GM12878 (cell line): ENCODE measurements at regions not wholly inside any gene's neighbourhood (a gene's known extent, or its start where the extent isn't known, plus 50 kb on each side); places are given as distances from the start of the nearest gene placed in this dataset.

Source experiments
- ATAC-seq: fragments of 200-7000 bp; cut with Tn5 transposase; 3 replicates; pipeline ENCODE4 v1.9.1; 2020; ENCODE audit warnings: mild to moderate bottlenecking, moderate library complexity
- BruUV-seq: library from RNA; stranded (reverse); fragments of 400-500 nt; replicated peaks from 2 replicates; lab custom pipeline; 2021; lab: Mats Ljungman, UMichigan
- CTCF ChIA-PET: fragments of 300-600 bp; sonication (Branson Sonifier 250); formaldehyde crosslinking; extraction: SDS; loops from one replicate; lab custom pipeline; 2021; ENCODE audit warnings: inconsistent platforms; lab: Yijun Ruan, JAX
- POLR2A ChIA-PET: fragments of 350-600 bp; formaldehyde crosslinking; extraction: SDS; loops from one replicate; lab custom pipeline; 2021; ENCODE audit warnings: inconsistent platforms; lab: Charles Lee
- RAD21 ChIA-PET: fragments of 300-600 bp; sonication (Branson Sonifier 250); formaldehyde crosslinking; loops from one replicate; lab custom pipeline; 2023; ENCODE audit warnings: antibody characterized with exemption; ENCODE audit not compliant: unreplicated experiment; lab: Charles Lee
- SMC1A ChIA-PET: fragments of 300-600 bp; sonication (Branson Sonifier 250); formaldehyde crosslinking; loops from one replicate; lab custom pipeline; 2023; ENCODE audit not compliant: unreplicated experiment, uncharacterized antibody; lab: Charles Lee
- DNase-seq: peaks from one replicate; pipeline ENCODE4 v3.0.0-alpha.2; 2011; ENCODE audit warnings: low read depth, low spot score
- FAIRE-seq: peaks from 3 replicates; lab custom pipeline; 2011; peaks lifted over from hg19 to GRCh38; lab: Jason Lieb, UNC
- H2AFZ ChIP-seq: 2 replicates; pipeline ENCODE4 v1.6.0; 2011; ENCODE audit warnings: low read depth, low read length, control low read depth; ENCODE audit not compliant: control insufficient read depth
- H3K27ac ChIP-seq: 2 replicates; pipeline ENCODE4 v1.5.1; 2011; ENCODE audit warnings: control low read depth; ENCODE audit not compliant: control insufficient read depth, insufficient read depth
- H3K27me3 ChIP-seq, 2 experiments: replicated peaks in 1 of 2; 2 replicates each; pipeline versions ENCODE4 v1.6.0 to v1.6.1; 2011; ENCODE audit warnings: low read length in 1 of 2; ENCODE audit not compliant: control insufficient read depth in 2 of 2, insufficient read depth in 2 of 2
- H3K36me3 ChIP-seq, 2 experiments: 2 replicates each; pipeline ENCODE4 v1.5.1; 2011; ENCODE audit warnings: low read length in 1 of 2; ENCODE audit not compliant: control insufficient read depth in 2 of 2, insufficient read depth in 2 of 2
- H3K4me1 ChIP-seq: 2 replicates; pipeline ENCODE4 v1.6.1; 2011; ENCODE audit warnings: mild to moderate bottlenecking, low read length, moderate library complexity, mixed read lengths; ENCODE audit not compliant: control insufficient read depth, insufficient read depth
- H3K4me2 ChIP-seq: 2 replicates; pipeline ENCODE4 v1.6.0; 2011; ENCODE audit warnings: control low read depth; ENCODE audit not compliant: control insufficient read depth, insufficient read depth
- H3K4me3 ChIP-seq: fragments of 200-600 bp; sonication (generic); 2 replicates; pipeline ENCODE4 v1.5.1; 2016
- H3K79me2 ChIP-seq: 2 replicates; pipeline ENCODE4 v1.6.0; 2011; ENCODE audit warnings: low read length; ENCODE audit not compliant: control insufficient read depth, insufficient read depth
- H3K9ac ChIP-seq: 2 replicates; pipeline ENCODE4 v1.8.0; 2011; ENCODE audit warnings: low read length, control low read depth, mixed read lengths; ENCODE audit not compliant: control insufficient read depth, insufficient read depth
- H3K9me3 ChIP-seq: replicated peaks from 3 replicates; pipeline ENCODE4 v1.5.1; 2011; ENCODE audit warnings: mild to moderate bottlenecking, low read length; ENCODE audit not compliant: control insufficient read depth, insufficient read depth
- H4K20me1 ChIP-seq: 2 replicates; pipeline ENCODE4 v1.6.0; 2011; ENCODE audit not compliant: control insufficient read depth, insufficient read depth
- ASH2L ChIP-seq: fragments of 300-600, 200-600 bp; sonication (generic); IDR thresholded peaks from 2 replicates; pipeline ENCODE4 v1.6.1; 2017; ENCODE audit warnings: low read depth, mild to moderate bottlenecking, borderline replicate concordance
- ATF3 ChIP-seq: IDR thresholded peaks from 2 replicates; pipeline ENCODE4 v1.6.1; 2011; ENCODE audit warnings: low read depth, mild to moderate bottlenecking, low read length, moderate library complexity, borderline replicate concordance; ENCODE audit errors: extremely low read depth
- BMI1 ChIP-seq: fragments of 450-650 bp; IDR thresholded peaks from 2 replicates; pipeline ENCODE4 v1.6.1; 2016; ENCODE audit warnings: mild to moderate bottlenecking, moderate library complexity, borderline replicate concordance
- E4F1 ChIP-seq: fragments of 450-650 bp; IDR thresholded peaks from 2 replicates; pipeline ENCODE4 v1.6.1; 2018; ENCODE audit warnings: borderline replicate concordance, mild to moderate bottlenecking; ENCODE audit not compliant: partially characterized antibody
- HCFC1 ChIP-seq: fragments of 150-350 bp; IDR thresholded peaks from 2 replicates; pipeline ENCODE4 v1.6.1; 2014; ENCODE audit warnings: low read length
- HDGF ChIP-seq: fragments of 450-650 bp; IDR thresholded peaks from 2 replicates; pipeline ENCODE4 v1.6.1; 2016; ENCODE audit warnings: antibody characterized with exemption
- KAT2A ChIP-seq: conservative IDR thresholded peaks from 2 replicates; pipeline ENCODE4 v1.6.1; 2011; ENCODE audit warnings: low read depth, low read length; ENCODE audit not compliant: control insufficient read depth
- KDM1A ChIP-seq: fragments of 200-600 bp; sonication (generic); IDR thresholded peaks from 2 replicates; pipeline ENCODE4 v1.6.1; 2016; ENCODE audit warnings: borderline replicate concordance
- KLF5 ChIP-seq: fragments of 450-650 bp; IDR thresholded peaks from 2 replicates; pipeline ENCODE4 v1.6.1; 2014; ENCODE audit warnings: mild to moderate bottlenecking; ENCODE audit not compliant: partially characterized antibody
- MEF2B ChIP-seq: fragments of 450-650 bp; IDR thresholded peaks from 2 replicates; pipeline ENCODE4 v1.6.1; 2018; ENCODE audit warnings: mild to moderate bottlenecking, moderate library complexity; ENCODE audit not compliant: partially characterized antibody, poor library complexity, severe bottlenecking
- NBN ChIP-seq: fragments of 450-650 bp; IDR thresholded peaks from 2 replicates; pipeline ENCODE4 v1.6.1; 2016
- NR2C1 ChIP-seq: fragments of 450-650 bp; IDR thresholded peaks from 2 replicates; pipeline ENCODE4 v1.6.1; 2017; ENCODE audit warnings: antibody characterized with exemption, mild to moderate bottlenecking, moderate library complexity
- PKNOX1 ChIP-seq: fragments of 450-650 bp; IDR thresholded peaks from 2 replicates; pipeline ENCODE4 v1.6.1; 2016; ENCODE audit warnings: mild to moderate bottlenecking
- PML ChIP-seq: IDR thresholded peaks from 2 replicates; pipeline ENCODE4 v1.6.1; 2012; ENCODE audit warnings: low read length, inconsistent platforms
- RELA ChIP-seq: fragments of 450-650 bp; IDR thresholded peaks from 2 replicates; pipeline ENCODE4 v1.8.0; 2014; ENCODE audit warnings: borderline replicate concordance; ENCODE audit not compliant: partially characterized antibody
- RUNX3 ChIP-seq: IDR thresholded peaks from 2 replicates; pipeline ENCODE4 v1.6.1; 2012; ENCODE audit warnings: low read length, inconsistent platforms
- WGBS: methylation state at CpG from one replicate; pipeline ENCODE4 v1.1.6; 2016; ENCODE audit warnings: low lambda C conversion rate; ENCODE audit not compliant: insufficient replicate concordance, insufficient coverage; ENCODE audit errors: missing lambda C conversion rate; 5-methylcytosine and 5-hydroxymethylcytosine counted together
- in situ Hi-C: fragments of 300-500 bp; cut with MboI; formaldehyde crosslinking; loops from 9 replicates; pipeline ENCODE4 v1.14.3; 2018; ENCODE audit warnings: mixed read lengths
- intact Hi-C: fragments of 100-400 bp; cut with micrococcal nuclease; formaldehyde crosslinking; loops from one replicate; pipeline ENCODE4 v1.14.2; 2022; ENCODE audit not compliant: unreplicated experiment

- no peak for TF ChIP-seq E4F1
- TF ChIP-seq ATF3: no peak
- Histone ChIP-seq H3K79me2 (no peaks in the 10 kb centered on the region), H3K27ac (no peak overlapping the region), H3K4me3 (no peak overlapping the region), H3K27me3 (no peaks in the 10 kb centered on the region), H3K9me3 (no peaks in the 10 kb centered on the region), H3K4me2 (no peak overlapping the region), H3K4me1 (no peaks in the 10 kb centered on the region), H3K36me3 (no peaks in the 10 kb centered on the region), H4K20me1 (no peaks in the 10 kb centered on the region), H3K9ac (no peak overlapping the region), H2AFZ (no peak overlapping the region)
- POLR2A ChIA-PET: no interaction called here
- WGBS: 43% methylated on average over 4 of the region's 4 CpGs
- ATAC-seq: no peak
- no peak for DNase-seq
- SMC1A ChIA-PET: interaction anchor here (0.6 to 1.3 kb wide), 2 partner anchors 9 to 11 kb away, joined by 3 read pairs; no protein-coding TSS in a partner anchor
- in situ Hi-C loops (no loop called here), intact Hi-C loops (no loop called here)
- CTCF ChIA-PET: no interaction called here
- RAD21 ChIA-PET: no interaction called here
- FAIRE-seq: no peak
- no TSS peak for BruUV-seq
Observed at GRCh38 chr3:31409389-31409788, 123.3 kb upstream of the STT3B start.

- 65% methylated on average over 6 of the region's 6 CpGs for WGBS
- Histone ChIP-seq H2AFZ (no peak overlapping the region), H3K36me3 (no peaks in the 10 kb centered on the region), H3K4me2 (no peak overlapping the region), H3K27ac (no peak overlapping the region), H3K27me3 (no peaks in the 10 kb centered on the region), H3K79me2 (no peaks in the 10 kb centered on the region), H3K9me3 (no peaks in the 10 kb centered on the region), H4K20me1 (no peaks in the 10 kb centered on the region), H3K4me3 (no peak overlapping the region), H3K4me1 (no peaks in the 10 kb centered on the region), H3K9ac (no peak overlapping the region)
- ATAC-seq (no peak), DNase-seq (no peak), FAIRE-seq (no peak)
- POLR2A ChIA-PET: no interaction called here
- intact Hi-C loops: no loop called here
- no TSS peak for BruUV-seq
- in situ Hi-C loops: no loop called here
- CTCF ChIA-PET: interaction anchor here (0.7 kb wide), 1 partner anchor 1717 kb away, joined by 3 read pairs; no protein-coding TSS in a partner anchor
- SMC1A ChIA-PET: interaction anchor here (1.2 kb wide), 1 partner anchor 8 kb away, joined by 3 read pairs; no protein-coding TSS in a partner anchor
- RAD21 ChIA-PET: no interaction called here
- TF ChIP-seq RELA (no peak), HCFC1 (no peak), KLF5 (no peak), PKNOX1 (no peak), KDM1A (no peak), ASH2L (no peak), NBN (no peak), PML (no peak), KAT2A (no peak), BMI1 (no peak), HDGF (no peak), NR2C1 (no peak), RUNX3 (no peak), MEF2B (no peak)
Observed at GRCh38 chr3:31409866-31410265, 122.9 kb upstream of the STT3B start.
